ENCODE measurements at regions not wholly inside any gene's neighbourhood (a gene's known extent, or its start where the extent isn't known, plus 50 kb on each side); places are given as distances from the start of the nearest gene placed in this dataset.

- Histone ChIP-seq H3K36me3 (ENCODE audit: control insufficient read depth in 4 of 4, insufficient read depth in 3 of 4, low read depth in 1 of 4, low read length in 3 of 4) (peaks cover 0 to under 1% (median 0%) of the 10 kb centered on the region in 4 donors), H3K27me3 (ENCODE audit: control insufficient read depth in 4 of 4, insufficient read depth in 4 of 4, low read length in 3 of 4) (peaks cover 0 to 2% (median 0%) of the 10 kb centered on the region in 4 donors), H3K9ac (ENCODE audit: low read depth in 1 of 2, low read length in 2 of 2) (no peak overlapping the region), H3K4me3 (ENCODE audit: low read depth in 1 of 3, low read length in 3 of 3) (no peak overlapping the region), H3K27ac (ENCODE audit: low read depth in 1 of 2, low read length in 2 of 2) (no peak overlapping the region), H3K4me1 (ENCODE audit: control insufficient read depth in 4 of 4, insufficient read depth in 4 of 4, low read length in 3 of 4) (no peaks in the 10 kb centered on the region), H3K9me3 (ENCODE audit: control insufficient read depth in 4 of 4, low read length in 3 of 4) (peaks cover 0 to 1% (median 0%) of the 10 kb centered on the region in 4 donors)
- WGBS, result 77% methylated on average over 4 of the region's 4 CpGs
- TF ChIP-seq FOXA1 (IDR thresholded peaks at IDR 0.05) (no peak), NR2F2 (IDR thresholded peaks at IDR 0.05) (no peak), GABPA (IDR thresholded peaks at IDR 0.05 in 1 of 2, conservative IDR thresholded peaks at IDR 0.05 in 1 of 2) (no peak), ATF3 (IDR thresholded peaks at IDR 0.05) (no peak), EGR1 (IDR thresholded peaks at IDR 0.05; ENCODE audit: low read depth in 2 of 2) (no peak), RAD21 (IDR thresholded peaks at IDR 0.05) (no peak), JUND (IDR thresholded peaks at IDR 0.05) (no peak), REST (IDR thresholded peaks at IDR 0.05) (no peak), TAF1 (conservative IDR thresholded peaks at IDR 0.05) (no peak), FOXA2 (IDR thresholded peaks at IDR 0.05) (no peak), HNF4A (conservative IDR thresholded peaks at IDR 0.05) (no peak), HNF4G (IDR thresholded peaks at IDR 0.05) (no peak), YY1 (IDR thresholded peaks at IDR 0.05) (no peak), SP1 (IDR thresholded peaks at IDR 0.05) (no peak), RXRA (IDR thresholded peaks at IDR 0.05) (no peak), CTCF (IDR thresholded peaks at IDR 0.05; ENCODE audit: low read depth, low read length, missing input control) (no peak), ZBTB33 (IDR thresholded peaks at IDR 0.05) (no peak), MAX (IDR thresholded peaks at IDR 0.05) (no peak)
- DNase-seq (ENCODE audit: low spot score), result no peak
Measured at GRCh38 chr10:50982989-50983388, 91.3 kb upstream of the PRKG1 start.

Data from liver (tissue), 8 donors.